ENCODE measurements at regions not wholly inside any gene's neighbourhood (a gene's known extent, or its start where the extent isn't known, plus 50 kb on each side); places are given as distances from the start of the nearest gene placed in this dataset.

GRCh38 chr9:78812665-78813064, 515.7 kb downstream of the PSAT1 start:
- Histone ChIP-seq H3K9me3 (no peaks in the 10 kb centered on the region), H3K9ac (no peak overlapping the region), H3K27ac (no peak overlapping the region), H3K4me1 (peaks cover 3% of the 10 kb centered on the region), H3K4me2 (no peak overlapping the region), H3K36me3 (no peaks in the 10 kb centered on the region), H3K27me3 (no peaks in the 10 kb centered on the region), H3K4me3 (no peak overlapping the region), H4K20me1 (no peaks in the 10 kb centered on the region)
- no peak for TF ChIP-seq Cebpa-rat (IDR thresholded peaks at IDR 0.05)

- TF ChIP-seq Cebpa-rat (IDR thresholded peaks at IDR 0.05), result no peak
Measured at GRCh38 chr9:78813602-78814180, 516.8 kb downstream of the PSAT1 start.

GRCh38 chr9:78821126-78821822, 524.3 kb downstream of the PSAT1 start:
- no peak for TF ChIP-seq Cebpa-rat (IDR thresholded peaks at IDR 0.05)
- Histone ChIP-seq H3K9me3 (no peaks in the 10 kb centered on the region), H3K27me3 (no peaks in the 10 kb centered on the region), H3K36me3 (no peaks in the 10 kb centered on the region), H3K9ac (no peak overlapping the region), H3K4me2 (no peak overlapping the region), H4K20me1 (no peaks in the 10 kb centered on the region), H3K4me1 (no peaks in the 10 kb centered on the region), H3K27ac (no peak overlapping the region), H3K4me3 (no peak overlapping the region)

More at GRCh38 chr9:78813602-78814180, 516.8 kb downstream of the PSAT1 start:
- Histone ChIP-seq H3K36me3 (no peaks in the 10 kb centered on the region), H3K9me3 (no peaks in the 10 kb centered on the region), H3K4me3 (no peak overlapping the region), H4K20me1 (no peaks in the 10 kb centered on the region), H3K27me3 (no peaks in the 10 kb centered on the region), H3K4me1 (no peaks in the 10 kb centered on the region), H3K27ac (no peak overlapping the region), H3K9ac (no peak overlapping the region), H3K4me2 (no peak overlapping the region)

- Histone ChIP-seq H3K36me3 (no peaks in the 10 kb centered on the region), H3K27me3 (no peaks in the 10 kb centered on the region), H3K4me3 (no peak overlapping the region), H3K9ac (no peak overlapping the region), H3K27ac (no peak overlapping the region), H4K20me1 (no peaks in the 10 kb centered on the region), H3K9me3 (no peaks in the 10 kb centered on the region), H3K4me1 (no peaks in the 10 kb centered on the region), H3K4me2 (no peak overlapping the region)
- no peak for TF ChIP-seq Cebpa-rat (IDR thresholded peaks at IDR 0.05)
Measured at GRCh38 chr9:78826527-78826926, 529.6 kb downstream of the PSAT1 start.

GRCh38 chr9:78828521-78828920, 531.6 kb downstream of the PSAT1 start:
- H3K27me3 ChIP-seq, result no peaks in the 10 kb centered on the region
- TF ChIP-seq Cebpa-rat (IDR thresholded peaks at IDR 0.05), result no peak
- no peak overlapping the region for H3K4me3 ChIP-seq
- no peaks in the 10 kb centered on the region for H3K4me1 ChIP-seq
- H4K20me1 ChIP-seq, result no peaks in the 10 kb centered on the region
- H3K4me2 ChIP-seq, result no peak overlapping the region
- H3K9ac ChIP-seq, result no peak overlapping the region
- H3K27ac ChIP-seq, result no peak overlapping the region
- no peaks in the 10 kb centered on the region for H3K9me3 ChIP-seq
- H3K36me3 ChIP-seq, result no peaks in the 10 kb centered on the region

- no peak for TF ChIP-seq Cebpa-rat (IDR thresholded peaks at IDR 0.05)
- Histone ChIP-seq H3K4me1 (no peaks in the 10 kb centered on the region), H3K4me3 (no peak overlapping the region), H3K27me3 (no peaks in the 10 kb centered on the region), H3K4me2 (no peak overlapping the region), H3K9ac (no peak overlapping the region), H3K36me3 (no peaks in the 10 kb centered on the region), H3K9me3 (no peaks in the 10 kb centered on the region), H3K27ac (no peak overlapping the region), H4K20me1 (no peaks in the 10 kb centered on the region)
Measured at GRCh38 chr9:78830301-78830700, 533.4 kb downstream of the PSAT1 start.

- TF ChIP-seq Cebpa-rat (IDR thresholded peaks at IDR 0.05), result no peak
Measured at GRCh38 chr9:78831726-78832125, 534.8 kb downstream of the PSAT1 start.

GRCh38 chr9:78835928-78836450, 539.1 kb downstream of the PSAT1 start:
- no peak overlapping the region for H3K27ac ChIP-seq
- H4K20me1 ChIP-seq, result no peaks in the 10 kb centered on the region
- H3K4me3 ChIP-seq, result no peak overlapping the region
- no peak overlapping the region for H3K9ac ChIP-seq
- no peak overlapping the region for H3K4me2 ChIP-seq
- no peaks in the 10 kb centered on the region for H3K27me3 ChIP-seq
- no peak for TF ChIP-seq Cebpa-rat (IDR thresholded peaks at IDR 0.05)
- no peaks in the 10 kb centered on the region for H3K4me1 ChIP-seq
- H3K36me3 ChIP-seq, result no peaks in the 10 kb centered on the region
- no peaks in the 10 kb centered on the region for H3K9me3 ChIP-seq

More at GRCh38 chr9:78831726-78832125, 534.8 kb downstream of the PSAT1 start:
- Histone ChIP-seq H4K20me1 (no peaks in the 10 kb centered on the region), H3K27me3 (no peaks in the 10 kb centered on the region), H3K4me2 (no peak overlapping the region), H3K9ac (no peak overlapping the region), H3K9me3 (no peaks in the 10 kb centered on the region), H3K36me3 (no peaks in the 10 kb centered on the region), H3K4me3 (no peak overlapping the region), H3K4me1 (no peaks in the 10 kb centered on the region), H3K27ac (no peak overlapping the region)

GRCh38 chr9:78839252-78839651, 542.3 kb downstream of the PSAT1 start:
- no peaks in the 10 kb centered on the region for H3K4me1 ChIP-seq
- TF ChIP-seq Cebpa-rat (IDR thresholded peaks at IDR 0.05), result no peak
- no peak overlapping the region for H3K27ac ChIP-seq
- H3K9ac ChIP-seq, result no peak overlapping the region
- no peak overlapping the region for H3K4me2 ChIP-seq
- no peak overlapping the region for H3K4me3 ChIP-seq
- no peaks in the 10 kb centered on the region for H3K36me3 ChIP-seq
- H3K9me3 ChIP-seq, result peaks cover 13% of the 10 kb centered on the region
- H4K20me1 ChIP-seq, result no peaks in the 10 kb centered on the region
- H3K27me3 ChIP-seq, result no peaks in the 10 kb centered on the region

- H3K4me3 ChIP-seq, result no peak overlapping the region
- no peaks in the 10 kb centered on the region for H3K4me1 ChIP-seq
- no peak overlapping the region for H3K4me2 ChIP-seq
- H3K9ac ChIP-seq, result no peak overlapping the region
- H3K36me3 ChIP-seq, result no peaks in the 10 kb centered on the region
- no peaks in the 10 kb centered on the region for H3K27me3 ChIP-seq
- no peaks in the 10 kb centered on the region for H4K20me1 ChIP-seq
- H3K9me3 ChIP-seq, result peaks cover 13% of the 10 kb centered on the region
- no peak overlapping the region for H3K27ac ChIP-seq
- TF ChIP-seq Cebpa-rat (IDR thresholded peaks at IDR 0.05), result no peak
Measured at GRCh38 chr9:78848061-78848460, 551.1 kb downstream of the PSAT1 start.

Measured in BLaER1 (cell line).